Skin epidermis (tissue), 12 donors: ENCODE measurements at regions not wholly inside any gene's neighbourhood (a gene's known extent, or its start where the extent isn't known, plus 50 kb on each side); places are given as distances from the start of the nearest gene placed in this dataset.
"Not testable (repeated sequence)": the region's sequence is repeated elsewhere in the genome, so short reads cannot be mapped to it uniquely, and the experiment has no call there.

Experiments used
- H3K27ac ChIP-seq, 21 experiments: fragments of 200-600 bp; sonication (generic) in 11 of 21; one replicate each; pipeline ENCODE4 v1.5.0; 2020; ENCODE audit warnings: mild to moderate bottlenecking in 3 of 21, inconsistent platforms in 2 of 21, moderate library complexity in 2 of 21
- H3K4me3 ChIP-seq, 7 experiments: fragments of 200-600 bp; sonication (generic) in 2 of 7; one replicate each; pipeline ENCODE4 v1.5.0; 2020; ENCODE audit warnings: inconsistent platforms in 2 of 7, mild to moderate bottlenecking in 2 of 7, moderate library complexity in 1 of 7

- no peak overlapping the region for H3K27ac ChIP-seq
Measured at GRCh38 chr5:152456815-152457443, 51.9 kb upstream of the NMUR2 start.

DNA sequence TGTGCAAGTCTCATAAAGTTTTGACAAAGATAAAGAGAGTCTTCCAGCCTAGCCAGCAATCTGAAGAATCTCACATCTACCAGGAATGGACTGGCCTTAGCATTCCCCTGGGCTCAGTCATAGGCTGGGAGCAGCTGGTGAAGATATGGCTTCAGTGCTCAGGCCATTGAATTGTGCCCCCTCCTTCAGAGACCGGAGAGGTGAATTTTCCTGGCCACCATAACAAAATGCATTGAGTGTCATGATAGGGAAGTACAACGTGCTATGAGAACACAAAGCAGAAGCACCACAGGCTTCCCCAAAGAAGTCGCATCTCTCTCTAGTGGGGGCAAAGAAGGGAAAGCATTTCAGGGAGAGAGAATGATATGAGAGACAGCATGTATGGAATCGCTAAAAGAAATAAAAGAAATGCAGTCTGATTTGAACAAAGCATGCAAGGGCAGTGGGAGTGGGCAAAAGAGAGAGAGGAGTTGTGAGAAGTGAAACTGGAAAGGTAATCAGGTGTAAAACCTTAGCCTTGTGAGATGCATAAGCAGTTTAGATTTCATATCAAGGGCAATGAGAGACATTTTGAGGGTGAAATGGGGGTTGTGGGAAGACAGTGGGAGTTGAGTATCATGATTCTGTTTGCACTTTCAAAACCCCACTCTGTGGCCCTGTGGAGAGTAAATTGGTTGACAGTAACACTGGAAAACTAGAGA is 57.1 kb upstream of the NMUR2 start:
- Histone ChIP-seq H3K27ac (no peak overlapping the region), H3K4me3 (no peak overlapping the region)

More at GRCh38 chr5:152456815-152457443, 51.9 kb upstream of the NMUR2 start:
- H3K4me3 ChIP-seq, result no peak overlapping the region

- Histone ChIP-seq H3K4me3 (no peak overlapping the region), H3K27ac (no peak overlapping the region)
Measured at GRCh38 chr5:152464048-152464447, 59.0 kb upstream of the NMUR2 start.

- Histone ChIP-seq H3K4me3 (no peak overlapping the region), H3K27ac (no peak overlapping the region)
Measured at GRCh38 chr5:152465140-152465539, 60.1 kb upstream of the NMUR2 start.

GRCh38 chr5:152466085-152466745 is 61.1 kb upstream of the NMUR2 start:
- H3K4me3 ChIP-seq, result no peak overlapping the region
- H3K27ac ChIP-seq, result no peak overlapping the region

- Histone ChIP-seq H3K27ac (no peak overlapping the region), H3K4me3 (no peak overlapping the region)
Measured at GRCh38 chr5:152470167-152470566, 65.1 kb upstream of the NMUR2 start.

DNA sequence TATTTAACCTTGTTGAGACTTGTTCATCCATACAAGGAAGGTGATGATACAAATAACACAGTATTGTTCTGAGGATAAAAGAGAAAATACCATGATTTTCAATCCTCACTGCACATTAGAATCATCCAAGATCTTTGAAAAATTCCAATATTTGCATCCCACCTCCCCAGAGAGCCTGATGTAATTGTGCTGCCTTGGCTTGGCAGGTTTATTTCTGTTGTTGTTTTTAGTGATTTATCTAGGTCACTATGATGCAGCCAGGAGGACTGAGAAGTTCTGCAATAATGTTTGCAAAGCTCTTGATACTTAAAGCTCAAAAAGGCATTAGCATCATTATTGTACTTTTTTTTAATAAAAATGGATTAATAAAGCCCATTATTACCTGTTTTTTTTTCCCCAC is 67.0 kb upstream of the NMUR2 start:
- no peak overlapping the region for H3K27ac ChIP-seq
- no peak overlapping the region for H3K4me3 ChIP-seq

- no peak overlapping the region for H3K4me3 ChIP-seq
- no peak overlapping the region for H3K27ac ChIP-seq
Measured at GRCh38 chr5:152474961-152475360, 69.9 kb upstream of the NMUR2 start.

DNA sequence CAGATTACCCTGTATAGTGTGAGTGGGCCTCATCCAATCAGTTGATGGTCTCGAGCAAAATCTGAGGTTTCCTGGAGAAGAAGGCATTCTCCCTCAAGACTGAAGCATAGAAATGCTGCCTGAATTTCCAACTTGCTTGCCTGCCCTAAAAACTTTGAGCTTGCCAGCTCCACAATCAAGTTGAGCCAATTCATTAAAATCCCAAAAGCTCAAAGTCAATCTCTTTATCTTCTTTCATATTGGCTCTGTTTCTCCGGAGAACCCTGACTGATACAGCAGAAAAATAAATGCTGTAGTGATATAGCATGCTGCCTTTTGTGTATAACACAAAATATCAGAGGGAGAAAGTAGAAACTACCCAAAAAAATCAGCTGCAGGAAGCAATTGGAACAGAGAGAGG is 72.5 kb upstream of the NMUR2 start:
- Histone ChIP-seq H3K27ac (no peak overlapping the region), H3K4me3 (no peak overlapping the region)

DNA sequence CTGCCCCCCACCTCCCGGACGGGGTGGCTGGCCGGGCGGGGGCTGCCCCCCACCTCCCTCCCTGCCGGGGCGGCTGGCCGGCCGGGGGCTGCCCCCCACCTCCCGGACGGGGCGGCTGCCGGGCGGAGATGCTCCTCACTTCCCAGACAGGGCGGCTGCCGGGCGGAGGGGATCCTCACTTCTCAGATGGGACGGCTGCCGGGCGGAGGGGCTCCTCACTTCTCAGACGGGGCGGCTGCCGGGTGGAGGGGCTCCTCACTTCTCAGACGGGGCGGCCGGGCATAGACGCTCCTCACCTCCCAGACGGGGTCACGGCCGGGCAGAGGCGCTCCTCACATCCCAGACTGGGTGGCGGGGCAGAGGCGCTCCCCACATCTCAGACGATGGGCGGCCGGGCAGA is 74.8 kb upstream of the NMUR2 start:
- H3K4me3 ChIP-seq, H3K27ac ChIP-seq: not testable (repeated sequence)

DNA sequence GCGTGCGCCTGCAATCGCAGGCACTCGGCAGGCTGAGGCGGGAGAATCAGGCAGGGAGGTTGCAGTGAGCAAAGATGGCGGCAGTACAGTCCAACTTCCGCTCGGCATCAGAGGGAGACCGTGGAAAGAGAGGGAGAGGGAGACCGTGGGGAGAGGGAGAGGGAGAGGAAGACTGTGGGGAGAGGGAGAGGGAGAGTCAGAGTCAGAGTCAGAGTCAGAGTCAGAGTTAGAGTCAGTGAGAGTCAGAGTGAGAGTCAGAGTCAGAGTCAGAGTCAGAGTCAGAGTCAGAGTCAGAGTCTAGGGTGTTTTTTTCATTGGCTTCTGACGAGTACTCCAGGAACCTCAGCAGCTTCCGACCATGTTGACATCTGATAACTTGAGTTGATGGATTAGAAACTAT is 75.6 kb upstream of the NMUR2 start:
- not testable (repeated sequence) for H3K4me3 ChIP-seq, H3K27ac ChIP-seq

GRCh38 chr5:152487130-152487529 is 82.1 kb upstream of the NMUR2 start:
- no peak overlapping the region for H3K4me3 ChIP-seq
- no peak overlapping the region for H3K27ac ChIP-seq

DNA sequence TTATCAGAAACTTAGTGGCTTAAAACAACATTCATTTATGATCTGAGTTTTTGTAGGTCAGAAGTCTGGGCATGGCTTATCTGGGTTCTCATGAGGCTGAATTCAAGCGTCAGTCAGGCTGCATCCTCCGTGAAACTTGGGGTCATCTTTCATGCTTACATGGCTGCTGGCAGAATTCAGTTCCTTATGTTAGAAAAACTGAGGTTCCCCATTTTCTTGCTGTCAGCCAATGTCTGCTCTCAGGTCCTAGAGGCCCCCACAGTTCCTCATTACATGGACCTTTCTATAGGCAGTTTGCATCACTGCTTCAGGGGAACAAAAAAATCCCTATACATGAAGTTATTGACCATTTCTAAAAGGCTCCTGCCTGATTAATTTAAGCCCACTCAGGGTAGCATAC is 83.8 kb upstream of the NMUR2 start:
- no peak overlapping the region for H3K27ac ChIP-seq
- no peak overlapping the region for H3K4me3 ChIP-seq

DNA sequence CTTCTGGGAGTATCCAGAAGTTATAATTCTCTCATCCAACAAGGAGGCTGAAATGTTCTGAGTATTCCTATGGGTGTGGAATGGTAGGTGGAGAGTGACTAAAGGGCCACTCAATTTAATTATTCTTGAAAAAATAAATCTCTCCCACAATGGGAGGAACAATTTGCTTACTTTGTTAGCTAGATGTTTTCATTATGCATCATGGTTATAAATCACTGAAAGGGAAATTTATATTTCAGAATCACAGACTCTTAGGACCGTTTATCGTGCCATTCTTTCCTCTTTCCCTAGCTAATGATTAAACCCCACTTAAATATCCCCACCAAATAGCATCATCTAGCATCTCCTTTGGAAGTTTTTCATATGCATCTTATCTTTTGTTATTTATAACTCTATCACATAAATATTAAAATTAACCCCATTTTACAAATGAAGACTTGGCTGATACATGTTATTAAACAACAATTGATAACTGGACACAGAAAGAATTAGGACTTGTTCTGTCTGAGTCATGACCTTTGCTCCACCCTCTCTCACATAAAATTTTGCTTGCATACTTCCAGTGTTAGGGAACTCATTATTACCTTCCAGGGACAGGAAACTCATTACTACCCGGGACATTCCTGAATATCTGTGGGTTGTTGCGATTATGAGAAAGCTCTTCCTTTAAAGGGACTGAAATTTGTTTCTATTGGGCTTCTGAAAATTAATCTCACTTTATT is 94.9 kb upstream of the NMUR2 start:
- Histone ChIP-seq H3K4me3 (no peak overlapping the region), H3K27ac (no peak overlapping the region)

GRCh38 chr5:152501294-152501693 is 96.2 kb upstream of the NMUR2 start:
- H3K4me3 ChIP-seq, result no peak overlapping the region
- H3K27ac ChIP-seq, result no peak overlapping the region

DNA sequence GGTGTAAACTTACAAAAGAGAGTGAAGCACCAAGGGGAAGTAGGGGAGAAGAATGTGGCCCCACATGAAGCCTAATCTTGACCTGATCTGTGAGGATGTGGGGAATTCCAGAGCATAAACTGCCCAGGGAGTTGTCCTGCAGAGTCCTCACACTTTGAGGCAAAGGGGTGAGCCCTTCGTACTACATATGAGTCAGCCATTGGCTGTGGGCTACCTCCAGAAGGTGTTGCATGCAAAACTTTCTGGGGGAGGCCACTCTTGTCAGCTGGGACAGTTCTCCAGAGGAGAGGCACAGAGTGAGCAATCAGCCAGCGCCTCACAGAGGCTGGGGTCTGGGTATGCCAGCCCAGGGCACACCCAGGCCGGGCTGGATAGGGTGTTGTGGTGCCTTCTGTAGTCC is 98.1 kb upstream of the NMUR2 start:
- H3K27ac ChIP-seq, result no peak overlapping the region
- H3K4me3 ChIP-seq, result no peak overlapping the region

GRCh38 chr5:152505442-152506042 is 100.5 kb upstream of the NMUR2 start:
- Histone ChIP-seq H3K27ac (no peak overlapping the region), H3K4me3 (no peak overlapping the region)

- no peak overlapping the region for H3K27ac ChIP-seq
- H3K4me3 ChIP-seq, result no peak overlapping the region
Measured at GRCh38 chr5:152511120-152511519, 106.0 kb upstream of the NMUR2 start.

DNA sequence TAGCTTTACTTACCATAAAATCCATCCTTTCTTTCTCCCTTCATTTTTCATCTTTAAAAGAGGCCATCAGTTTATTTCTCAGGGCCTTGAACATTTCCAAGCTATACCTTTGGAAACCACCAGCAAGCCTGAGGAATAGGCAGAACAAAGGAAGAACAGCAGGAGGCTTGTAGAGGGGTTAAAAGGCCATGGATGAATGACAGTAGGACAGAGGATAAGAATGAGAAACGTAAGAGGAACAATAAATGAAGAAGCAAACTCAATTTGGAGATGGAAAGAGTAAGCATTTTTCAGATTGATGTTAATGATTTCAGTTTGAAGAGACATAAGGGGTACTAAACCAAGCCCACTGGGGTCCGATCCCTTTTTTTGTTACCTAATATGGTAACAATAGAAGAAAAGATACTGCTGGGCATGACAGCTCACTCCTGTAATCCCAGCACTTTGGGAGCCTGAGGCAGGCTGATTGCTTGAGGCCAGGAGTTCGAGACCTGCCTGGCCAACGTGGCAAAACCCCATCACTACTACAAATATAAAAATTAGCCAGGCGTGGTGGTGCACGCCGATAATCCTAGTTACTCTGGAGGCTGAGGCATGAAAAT is 106.6 kb upstream of the NMUR2 start:
- Histone ChIP-seq H3K27ac (no peak overlapping the region), H3K4me3 (no peak overlapping the region)

- no peak overlapping the region for H3K27ac ChIP-seq
- H3K4me3 ChIP-seq, result no peak overlapping the region
Measured at GRCh38 chr5:152514827-152515397, 109.8 kb upstream of the NMUR2 start.
